Heart right ventricle (tissue), 16 donors: ENCODE measurements at regions not wholly inside any gene's neighbourhood (a gene's known extent, or its start where the extent isn't known, plus 50 kb on each side); places are given as distances from the start of the nearest gene placed in this dataset.

Experiments
- ATAC-seq, 8 donors: fragments of 200-7000 bp; cut with Tn5 transposase; one replicate each; pipeline ENCODE4 v1.9.1; 2020; ENCODE audit warnings: mild to moderate bottlenecking in 8 of 8, moderate library complexity in 8 of 8, moderate number of reproducible peaks in 1 of 8
- DNase-seq, 2 donors: peaks; one replicate each; pipeline ENCODE4 v3.0.0-alpha.2; 2020
- H3K27ac ChIP-seq, 10 donors: fragments of 200-600 bp; sonication (generic) in 2 of 10; one replicate each; pipeline versions ENCODE4 v1.5.0 to v1.8.0; 2020 to 2022; ENCODE audit warnings: mild to moderate bottlenecking in 3 of 10
- H3K27me3 ChIP-seq, 7 donors: fragments of 200-600 bp; one replicate each; pipeline ENCODE4 v1.8.0; 2021 to 2022; ENCODE audit warnings: mild to moderate bottlenecking in 2 of 7
- H3K36me3 ChIP-seq, 9 donors: fragments of 200-600 bp; sonication (generic) in 1 of 9; one replicate each; pipeline versions ENCODE4 v1.5.0 to v1.8.0; 2020 to 2022; ENCODE audit warnings: mild to moderate bottlenecking in 2 of 9
- H3K4me1 ChIP-seq, 9 donors: fragments of 200-600 bp; sonication (generic) in 1 of 9; one replicate each; pipeline versions ENCODE4 v1.5.0 to v1.8.0; 2020 to 2022; ENCODE audit warnings: mild to moderate bottlenecking in 4 of 9
- H3K4me3 ChIP-seq, 10 donors: fragments of 200-600 bp; sonication (generic) in 2 of 10; one replicate each; pipeline versions ENCODE4 v1.5.0 to v1.8.0; 2020 to 2022; ENCODE audit warnings: mild to moderate bottlenecking in 7 of 10, moderate library complexity in 2 of 10
- H3K9me3 ChIP-seq, 11 donors: fragments of 200-600 bp in 10 of 11; sonication (generic) in 2 of 11; one replicate each; pipeline versions ENCODE4 v1.5.0 to v1.8.0; 2013 to 2022; ENCODE audit warnings: mild to moderate bottlenecking in 2 of 11, control low read depth in 1 of 11, moderate library complexity in 1 of 11
- WGBS, 2 donors: extraction: QIAGEN DNeasy Blood & Tissue Kit; methylation state at CpG; one replicate each; pipeline ENCODE4 v1.1.7; 2013; ENCODE audit warnings: inconsistent platforms in 1 of 2; 5-methylcytosine and 5-hydroxymethylcytosine counted together
- intact Hi-C, 10 donors: fragments of 100-400 bp; cut with DNase I; formaldehyde crosslinking; loops; one replicate each; pipeline versions ENCODE4 v1.11.1 to v1.14.2; 2022
- TF ChIP-seq, protein P1 (sequence below), 9 donors: fragments of 200-600 bp; sonication (generic) in 2 of 9; IDR thresholded peaks; one replicate each; pipeline versions ENCODE4 v1.5.0 to v1.8.0; 2021 to 2022; ENCODE audit warnings: antibody characterized with exemption in 9 of 9, mild to moderate bottlenecking in 5 of 9, moderate library complexity in 1 of 9
- donor health status: Arrhythmogenic right ventricular cardiomyopathy.
- donor health status: ischemic (EF 13 %, LVEDD 7.1; RV severe dilation, severe dysfunction).
- donor health status: healthy with polysubstance abuse.
- donor health status: DM: no; HTN: yes; CAD: no.
- donor health status: DM: no; HTN: no; CAD: no.
- donor health status: ischemic (EF 25% LVEDD 6.9; RV normal size, moderate dysfunction).
- donor health status: ischemic (EF 25% LVEDD 5.7; RV mildly dilated, moderate dysfunction).
- donor health status: healthy.
- donor health status: DM: yes; HTN: yes; CAD: no.
- donor health status: Ischemic cardiomyopathy.
- donor health status: ischemic (EF 35%, LVEDD 5.7; RV mildly dilated, moderate dysfunction).
- donor health status: nonischemic (EF 11% LVEDD 7.7; RV severe dilation, severe dysfunction).
- donor health status: DM: yes; HTN: yes; CAD: no.
- donor health status: PGD.
- donor health status: ischemic (EF 29% LVEDD 5.4; RV normal size, mild dysfunction).
- donor health status: nonischemic (EF 23%, LVEDD 6.1; RV moderate dilation, normal function).

DNA sequence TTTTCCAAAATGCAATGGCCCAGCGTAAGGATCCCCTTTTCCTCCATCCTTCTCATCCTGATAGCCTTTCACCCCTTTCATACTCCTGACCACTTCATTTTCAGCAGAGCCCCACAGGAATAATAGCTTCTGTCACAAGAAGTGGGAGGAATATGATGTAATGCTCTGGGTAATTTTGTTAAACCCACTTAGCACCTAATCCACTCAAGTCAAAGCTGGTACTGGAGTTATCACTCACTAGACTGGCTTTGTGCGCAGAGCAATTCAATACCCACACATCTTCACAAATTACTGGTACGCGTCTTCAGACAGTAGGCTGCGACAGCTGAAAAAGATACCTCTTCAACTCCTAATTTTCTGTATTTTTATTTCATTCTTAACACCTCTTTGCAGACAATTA, 2232.8 kb upstream of the WWC1 start:
- H3K36me3 ChIP-seq: no peaks in the 10 kb centered on the region
- H3K27me3 ChIP-seq: no peaks in the 10 kb centered on the region
- ATAC-seq (no peak), DNase-seq (no peak)
- WGBS, 2 donors: 94 to 95% methylated on average over 5 of the region's 5 CpGs
- no peak overlapping the region for H3K27ac ChIP-seq
- no peaks in the 10 kb centered on the region for H3K4me1 ChIP-seq
- H3K4me3 ChIP-seq: no peak overlapping the region
- TF ChIP-seq, protein P1, sequence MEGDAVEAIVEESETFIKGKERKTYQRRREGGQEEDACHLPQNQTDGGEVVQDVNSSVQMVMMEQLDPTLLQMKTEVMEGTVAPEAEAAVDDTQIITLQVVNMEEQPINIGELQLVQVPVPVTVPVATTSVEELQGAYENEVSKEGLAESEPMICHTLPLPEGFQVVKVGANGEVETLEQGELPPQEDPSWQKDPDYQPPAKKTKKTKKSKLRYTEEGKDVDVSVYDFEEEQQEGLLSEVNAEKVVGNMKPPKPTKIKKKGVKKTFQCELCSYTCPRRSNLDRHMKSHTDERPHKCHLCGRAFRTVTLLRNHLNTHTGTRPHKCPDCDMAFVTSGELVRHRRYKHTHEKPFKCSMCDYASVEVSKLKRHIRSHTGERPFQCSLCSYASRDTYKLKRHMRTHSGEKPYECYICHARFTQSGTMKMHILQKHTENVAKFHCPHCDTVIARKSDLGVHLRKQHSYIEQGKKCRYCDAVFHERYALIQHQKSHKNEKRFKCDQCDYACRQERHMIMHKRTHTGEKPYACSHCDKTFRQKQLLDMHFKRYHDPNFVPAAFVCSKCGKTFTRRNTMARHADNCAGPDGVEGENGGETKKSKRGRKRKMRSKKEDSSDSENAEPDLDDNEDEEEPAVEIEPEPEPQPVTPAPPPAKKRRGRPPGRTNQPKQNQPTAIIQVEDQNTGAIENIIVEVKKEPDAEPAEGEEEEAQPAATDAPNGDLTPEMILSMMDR (IDR thresholded peaks at IDR 0.05): no peak
- intact Hi-C loops: no loop called here
- peaks cover 0 to 13% (median 0%) of the 10 kb centered on the region in 11 donors for H3K9me3 ChIP-seq

DNA sequence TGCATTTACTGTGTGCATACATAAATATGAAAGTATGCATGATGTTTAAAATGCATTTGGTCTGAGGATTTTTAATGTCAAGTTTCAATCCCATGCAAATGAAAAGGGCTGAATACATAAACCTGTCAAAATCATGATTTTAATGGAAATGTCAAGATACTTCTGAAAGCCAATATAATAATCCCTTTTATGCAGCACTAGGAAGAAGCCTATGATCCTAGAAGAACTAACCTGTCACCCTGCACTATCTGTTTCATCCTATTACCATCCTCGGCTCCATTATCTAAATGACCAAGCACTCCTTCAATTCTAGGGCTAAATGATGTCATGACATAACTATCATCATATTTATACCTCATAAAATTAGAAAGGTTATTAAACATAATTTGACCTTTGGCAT, 2229.4 kb upstream of the WWC1 start:
- H3K4me3 ChIP-seq: no peak overlapping the region
- H3K36me3 ChIP-seq: no peaks in the 10 kb centered on the region
- ATAC-seq: no peak
- no peak for DNase-seq
- WGBS, 2 donors: 82 to 84% methylated on average over 1 of the region's 1 CpG
- H3K4me1 ChIP-seq: no peaks in the 10 kb centered on the region
- intact Hi-C loops: no loop called here
- TF ChIP-seq, protein P1 (IDR thresholded peaks at IDR 0.05): no peak
- no peaks in the 10 kb centered on the region for H3K27me3 ChIP-seq
- H3K27ac ChIP-seq: no peak overlapping the region
- H3K9me3 ChIP-seq: peaks cover 0 to 6% (median 0%) of the 10 kb centered on the region in 11 donors

DNA sequence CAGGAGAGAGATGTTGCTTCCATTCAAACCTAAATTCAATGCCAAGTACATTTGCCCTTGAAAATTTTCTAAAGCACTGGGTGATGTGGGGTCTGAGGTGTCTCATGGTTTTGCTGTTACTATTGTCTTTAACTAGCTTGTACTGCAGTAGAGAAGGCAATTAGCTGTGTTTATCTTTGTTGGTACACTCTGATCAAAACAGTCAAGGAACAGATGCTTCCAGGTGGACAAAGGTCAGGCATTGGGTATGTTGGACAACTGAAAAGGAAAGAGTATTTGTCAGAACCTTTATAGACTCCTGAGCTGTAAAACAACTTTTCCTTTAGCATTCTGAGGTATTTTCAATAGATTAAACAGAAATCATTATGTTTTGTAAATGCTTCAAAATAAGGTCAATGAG, 2228.7 kb upstream of the WWC1 start:
- Histone ChIP-seq H3K36me3 (no peaks in the 10 kb centered on the region), H3K9me3 (peaks cover 0 to 6% (median 0%) of the 10 kb centered on the region in 11 donors), H3K4me1 (no peaks in the 10 kb centered on the region), H3K27me3 (no peaks in the 10 kb centered on the region), H3K27ac (no peak overlapping the region), H3K4me3 (no peak overlapping the region)
- no peak for DNase-seq
- intact Hi-C loops: no loop called here
- ATAC-seq: no peak
- TF ChIP-seq, protein P1 (IDR thresholded peaks at IDR 0.05): no peak

DNA sequence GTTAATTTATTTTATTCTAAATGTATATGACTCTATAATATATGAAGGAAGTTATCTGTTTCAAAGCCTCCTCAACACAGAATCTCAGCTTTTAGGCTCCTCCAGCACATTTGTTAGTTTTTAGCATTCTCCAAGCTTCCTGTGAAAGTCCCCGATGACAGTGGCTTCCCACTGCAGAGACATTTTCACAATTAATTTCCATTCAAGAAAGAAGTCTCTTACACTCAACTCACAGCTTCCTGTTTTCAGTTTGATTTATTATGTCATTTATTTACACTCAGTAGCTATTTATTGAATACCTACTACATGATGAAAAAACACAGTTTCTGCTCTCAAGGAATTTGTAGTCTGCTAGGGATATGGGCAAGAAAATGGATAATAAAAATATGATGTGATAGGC, 2228.2 kb upstream of the WWC1 start:
- 27 to 53% methylated on average over 1 of the region's 1 CpG for WGBS, 2 donors

More for the DNA sequence above, 2228.2 kb upstream of the WWC1 start:
- H3K4me1 ChIP-seq: no peaks in the 10 kb centered on the region
- TF ChIP-seq, protein P1 (IDR thresholded peaks at IDR 0.05): no peak
- ATAC-seq (no peak), DNase-seq (no peak)
- no peak overlapping the region for H3K4me3 ChIP-seq
- no peak overlapping the region for H3K27ac ChIP-seq
- intact Hi-C loops: no loop called here
- no peaks in the 10 kb centered on the region for H3K36me3 ChIP-seq
- H3K27me3 ChIP-seq: no peaks in the 10 kb centered on the region
- peaks cover 0 to 6% (median 0%) of the 10 kb centered on the region in 11 donors for H3K9me3 ChIP-seq
